GM21737 (cell line): ENCODE measurements at regions not wholly inside any gene's neighbourhood (a gene's known extent, or its start where the extent isn't known, plus 50 kb on each side); places are given as distances from the start of the nearest gene placed in this dataset.
"Not testable (repeated sequence)": the region's sequence is repeated elsewhere in the genome, so short reads cannot be mapped to it uniquely, and the experiment has no call there.

ENCODE experiments used
- ATAC-seq: cut with Tn5 transposase; IDR thresholded peaks from one replicate; pipeline ENCODE4 v1.9.1; 2021; ENCODE audit warnings: mild to moderate bottlenecking, moderate library complexity; ENCODE audit not compliant: unreplicated experiment

DNA sequence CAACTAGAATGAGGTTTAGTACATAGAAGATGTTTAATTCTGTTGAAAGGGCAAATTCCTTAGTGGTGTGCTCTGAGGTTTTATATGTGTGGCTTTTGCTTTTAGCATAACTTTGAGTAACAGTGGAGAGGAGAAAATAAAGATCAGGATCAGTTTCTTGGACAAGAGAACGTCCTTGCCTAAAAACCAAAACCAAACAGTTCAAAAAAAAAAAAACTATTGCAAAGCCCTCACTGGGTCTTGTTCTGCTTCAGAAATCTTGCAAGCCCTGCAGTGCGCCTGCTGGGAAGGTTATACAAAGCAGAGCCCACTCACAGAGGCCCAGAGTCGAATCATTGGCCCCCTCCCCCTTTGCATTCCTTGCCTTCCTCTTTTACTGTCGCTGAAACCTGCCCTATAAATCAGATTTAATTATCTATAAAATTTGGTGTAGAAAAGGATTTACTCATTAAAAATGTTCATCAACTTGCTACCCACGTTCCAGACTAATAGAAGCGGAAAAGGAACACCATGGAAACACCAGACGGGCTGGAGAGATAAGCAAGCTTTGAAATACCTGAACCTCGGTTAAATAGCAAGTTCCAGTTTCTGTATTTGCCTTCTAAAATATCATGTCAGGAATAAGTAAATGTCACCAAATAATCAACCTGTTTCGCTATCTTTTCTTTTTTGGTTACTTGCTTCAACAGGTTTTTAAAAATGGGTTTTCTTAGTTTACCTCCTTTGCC lies 201.6 kb upstream of the PTBP2 start:
- ATAC-seq: no peak

DNA sequence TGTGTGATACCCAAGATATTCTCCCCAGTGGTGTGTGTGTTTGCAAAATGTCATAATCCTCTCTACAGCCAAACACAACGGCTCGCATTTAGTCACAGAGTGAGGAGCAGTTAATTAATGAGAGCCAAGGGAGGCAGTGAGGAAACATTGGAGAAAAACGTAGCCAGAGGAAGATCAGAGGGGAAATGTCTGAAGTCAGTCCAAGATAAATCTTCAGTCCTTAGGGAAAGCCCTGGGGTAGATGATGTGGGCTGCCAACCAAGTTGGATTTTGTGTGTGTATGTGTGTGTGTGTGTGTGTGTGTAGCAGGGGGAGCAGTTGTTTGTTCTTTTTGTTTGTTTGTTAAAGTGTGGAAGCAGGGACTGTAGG lies 201.0 kb upstream of the PTBP2 start:
- ATAC-seq: no peak

DNA sequence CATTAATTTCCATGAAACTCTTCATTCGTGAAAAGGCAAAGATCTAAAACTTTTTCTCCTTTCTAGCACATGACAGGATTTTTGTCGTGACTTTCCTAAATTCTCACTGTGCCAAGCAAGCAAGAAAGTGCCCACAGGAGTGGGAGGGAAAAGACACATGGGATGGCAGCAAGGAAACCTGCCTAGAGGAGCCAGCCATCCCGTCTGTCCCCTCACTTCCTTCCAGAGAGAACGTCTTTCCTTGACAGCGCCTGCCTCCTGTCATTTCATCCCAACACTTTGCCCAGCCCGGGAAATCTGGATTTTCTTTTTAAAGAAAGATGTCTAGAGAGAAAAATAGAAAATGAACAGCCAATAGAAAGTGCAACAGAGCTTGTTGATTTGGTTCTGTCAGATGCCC lies 200.6 kb upstream of the PTBP2 start:
- ATAC-seq: no peak

GRCh38 chr1:96521994-96522760 lies 199.4 kb upstream of the PTBP2 start:
- ATAC-seq: no peak

- no peak for ATAC-seq
Measured at GRCh38 chr1:96522927-96523326, 198.7 kb upstream of the PTBP2 start.

DNA sequence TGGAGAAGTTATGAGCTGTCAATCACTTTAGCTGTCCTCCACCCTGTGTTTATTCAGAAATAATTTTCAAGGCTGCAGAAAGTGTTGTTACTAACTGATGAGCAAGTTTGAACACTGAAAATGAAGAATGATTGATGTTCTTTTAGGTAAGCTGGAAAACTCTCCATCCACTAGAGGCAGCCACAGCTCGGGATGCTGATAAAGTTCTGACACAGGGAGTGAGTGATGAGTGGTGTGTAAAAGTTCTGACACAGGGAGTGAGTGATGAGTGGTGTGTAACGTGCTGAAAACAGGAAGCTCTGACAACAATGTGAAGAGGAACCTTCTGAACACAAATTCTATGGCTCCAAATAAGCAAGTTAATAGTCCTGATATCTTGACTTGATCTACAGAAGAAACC lies 197.5 kb upstream of the PTBP2 start:
- ATAC-seq: no peak

GRCh38 chr1:96525657-96526557 lies 195.7 kb upstream of the PTBP2 start:
- no peak for ATAC-seq

- ATAC-seq: not testable (repeated sequence)
Measured at GRCh38 chr1:96528672-96529071, 192.9 kb upstream of the PTBP2 start.

- no peak for ATAC-seq
Measured at GRCh38 chr1:96533820-96534219, 187.8 kb upstream of the PTBP2 start.

- no peak for ATAC-seq
Measured at GRCh38 chr1:96536581-96536980, 185.0 kb upstream of the PTBP2 start.

DNA sequence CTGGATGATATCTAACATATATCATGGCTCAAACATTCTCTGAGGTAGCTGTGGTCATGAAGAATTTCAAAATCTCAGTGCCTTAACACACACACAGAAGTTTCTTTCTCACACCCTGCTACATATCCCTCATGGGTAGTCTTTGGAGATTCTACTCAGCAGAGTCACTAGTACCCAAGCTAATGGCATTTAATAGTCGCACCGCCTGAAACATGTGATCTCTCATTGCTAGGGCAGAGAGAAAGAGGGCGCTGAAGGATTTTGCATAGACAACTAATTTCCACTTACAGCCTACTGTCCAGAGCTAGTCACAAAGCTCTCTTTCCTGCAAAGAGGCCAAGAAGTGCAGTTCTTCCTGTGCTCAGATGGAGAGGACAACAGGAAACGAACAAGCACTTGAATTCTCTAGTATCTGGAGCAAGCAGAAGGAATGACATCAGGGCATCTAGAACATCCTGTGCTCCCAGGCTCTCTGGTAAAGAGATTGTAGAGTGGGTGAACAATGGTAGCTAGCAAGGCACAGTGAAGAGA lies 183.4 kb upstream of the PTBP2 start:
- ATAC-seq: no peak

DNA sequence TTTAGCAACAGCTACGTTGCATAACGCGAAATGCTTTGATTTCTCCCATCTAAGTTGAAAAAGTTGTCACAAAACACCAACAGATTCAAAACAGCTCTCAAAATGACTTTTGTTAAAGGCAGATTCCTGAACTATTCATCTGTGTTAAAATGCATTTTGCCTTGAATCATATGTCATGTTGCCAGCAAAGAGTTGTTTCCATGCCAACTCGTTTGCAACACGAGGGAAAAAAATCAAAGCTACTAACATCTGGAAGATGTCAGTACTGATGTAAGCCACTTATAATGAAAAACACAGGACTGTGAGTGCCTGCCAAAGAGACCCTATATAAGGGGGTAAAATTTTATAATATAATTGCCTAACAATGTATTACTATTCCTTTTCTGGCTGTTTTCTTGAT lies 182.7 kb upstream of the PTBP2 start:
- ATAC-seq: no peak

GRCh38 chr1:96541491-96541890 lies 180.1 kb upstream of the PTBP2 start:
- ATAC-seq: no peak

GRCh38 chr1:96544051-96544830 lies 177.3 kb upstream of the PTBP2 start:
- no peak for ATAC-seq

DNA sequence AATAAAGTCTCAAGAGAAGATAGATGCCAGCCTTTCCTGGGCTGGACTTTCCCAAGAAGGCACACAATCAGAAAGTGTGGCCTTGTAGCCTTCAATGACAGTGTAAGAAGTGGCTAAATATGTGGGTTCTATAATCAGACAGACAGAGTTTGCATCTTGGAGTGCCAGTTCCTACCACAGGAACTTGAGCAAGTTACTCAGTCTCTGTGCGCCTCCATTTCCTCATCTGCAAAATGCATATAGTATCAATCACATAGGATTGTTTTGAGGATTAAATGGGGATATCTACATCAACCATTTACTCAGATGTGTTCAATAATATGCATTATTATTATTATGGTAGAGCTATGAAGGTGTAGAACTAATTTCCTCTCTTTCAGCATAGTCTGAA lies 176.8 kb upstream of the PTBP2 start:
- ATAC-seq: no peak

DNA sequence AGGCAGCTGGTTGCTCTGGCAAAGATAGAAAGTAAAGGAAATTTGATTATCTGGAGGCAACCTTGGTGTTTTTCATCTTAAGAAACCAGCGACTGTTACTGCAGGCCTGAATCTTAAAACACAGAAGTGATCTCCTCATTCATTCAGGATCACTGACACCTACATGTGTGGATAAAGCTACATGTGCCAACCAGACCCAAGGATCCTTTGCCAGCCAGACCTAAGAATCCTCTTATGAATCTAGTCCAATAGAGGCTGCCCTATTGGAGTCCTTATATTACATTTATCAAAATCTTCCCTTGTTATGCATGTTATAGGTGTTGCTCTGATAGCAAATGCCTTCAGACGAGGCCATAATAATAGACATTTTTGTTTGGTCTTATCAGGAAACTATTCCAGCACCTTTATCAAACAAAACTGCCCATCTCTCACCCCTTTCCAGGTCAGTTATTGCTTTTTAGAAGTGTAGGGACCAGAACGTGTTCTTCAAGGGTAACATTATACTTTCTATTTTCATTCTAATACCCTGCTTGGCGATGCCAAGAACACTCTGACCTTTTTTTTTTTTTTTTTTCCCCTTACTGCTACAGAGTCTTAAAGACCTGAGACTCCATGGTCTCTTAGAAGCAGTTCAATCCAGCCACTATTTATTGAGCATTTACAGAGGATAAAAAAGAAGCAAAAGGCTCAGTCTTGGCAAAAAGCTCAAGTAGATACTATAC lies 175.5 kb upstream of the PTBP2 start:
- ATAC-seq: no peak

DNA sequence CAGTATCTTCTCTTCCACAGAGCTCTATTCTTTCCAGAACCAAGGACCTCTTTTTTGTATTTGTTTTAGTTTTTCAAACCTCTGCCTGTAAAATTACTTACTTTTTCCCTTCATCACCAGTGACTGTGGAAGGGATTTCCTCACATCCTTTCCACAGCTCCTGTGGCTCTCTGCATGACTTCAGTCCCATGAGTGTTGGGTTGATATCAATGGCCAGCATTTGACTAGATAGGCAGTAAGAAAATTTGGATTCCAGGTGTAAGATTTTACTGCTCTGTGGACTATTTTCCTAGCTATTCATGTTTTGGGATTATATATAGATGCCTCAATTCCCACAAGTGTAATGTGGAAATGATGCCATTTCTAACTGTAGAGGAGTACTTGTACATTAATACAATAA lies 171.5 kb upstream of the PTBP2 start:
- ATAC-seq: no peak

GRCh38 chr1:96552451-96552850 lies 169.1 kb upstream of the PTBP2 start:
- no peak for ATAC-seq

DNA sequence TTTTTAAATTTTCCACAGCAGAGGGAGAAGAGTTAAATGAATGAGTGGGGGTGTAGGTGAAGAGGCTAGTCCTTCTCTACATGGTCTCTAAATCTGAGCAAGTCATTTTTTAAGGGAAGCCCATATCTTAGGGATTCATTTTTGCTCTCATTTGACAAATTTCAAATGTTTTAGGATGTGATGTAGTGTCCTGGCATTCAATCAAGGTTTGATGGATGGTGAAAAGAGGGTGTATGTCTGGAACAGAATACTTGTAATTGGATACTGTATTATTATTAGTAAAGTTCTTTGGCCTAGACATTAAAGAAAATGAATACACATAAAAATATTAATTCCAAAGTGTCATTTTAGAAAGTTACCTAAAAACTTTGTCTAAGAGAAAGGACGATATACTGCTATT lies 167.8 kb upstream of the PTBP2 start:
- no peak for ATAC-seq

GRCh38 chr1:96554364-96554763 lies 167.2 kb upstream of the PTBP2 start:
- no peak for ATAC-seq
